ENCODE measurements at regions not wholly inside any gene's neighbourhood (a gene's known extent, or its start where the extent isn't known, plus 50 kb on each side); places are given as distances from the start of the nearest gene placed in this dataset.

DNA sequence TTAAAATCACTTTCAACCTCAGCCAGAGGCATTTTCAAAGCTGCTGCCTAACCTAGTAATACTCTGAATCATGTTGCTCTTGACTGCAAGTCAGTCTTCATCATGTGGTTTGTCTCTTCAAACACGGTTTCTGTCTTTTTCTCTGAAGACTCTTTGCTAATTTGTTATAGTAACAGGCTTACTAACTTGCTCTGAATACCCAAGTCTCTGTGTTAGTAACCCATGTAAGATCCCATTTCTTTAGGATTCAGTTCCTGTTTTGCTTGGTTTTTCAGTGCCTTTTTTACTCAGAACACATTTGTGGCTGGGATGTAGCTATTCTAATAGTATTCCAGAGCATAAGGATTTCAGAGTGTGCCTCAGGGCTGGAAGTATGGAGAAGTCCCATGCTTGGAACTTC, 1450.6 kb upstream of the IGFBP7 start:
- TF ChIP-seq RARB (CRISPR knock-in tag; IDR thresholded peaks at IDR 0.05), result no peak
- no peak for TF ChIP-seq CSDC2 (CRISPR knock-in tag; IDR thresholded peaks at IDR 0.05)
- TF ChIP-seq ZNF70 (CRISPR knock-in tag; IDR thresholded peaks at IDR 0.05), result no peak
- TF ChIP-seq SNAI2 (CRISPR knock-in tag; IDR thresholded peaks at IDR 0.05), result no peak

Data from SK-N-SH treated with all-trans-retinoic acid at 6 μM for 48 hours (cell line).